IMR-90 (cell line): ENCODE measurements at regions not wholly inside any gene's neighbourhood (a gene's known extent, or its start where the extent isn't known, plus 50 kb on each side); places are given as distances from the start of the nearest gene placed in this dataset.

ENCODE experiments used
- FOS ChIP-seq: fragments of 150-350 bp; IDR thresholded peaks from 2 replicates; pipeline ENCODE4 v1.6.1; 2016; ENCODE audit warnings: low read depth, low read length
- POLR2A ChIP-seq: IDR thresholded peaks from 2 replicates; pipeline ENCODE4 v1.6.1; 2012; ENCODE audit warnings: mild to moderate bottlenecking, low read depth, low read length
- TF ChIP-seq, protein P1 (sequence below): conservative IDR thresholded peaks from 2 replicates; pipeline ENCODE4 v1.5.1; 2012; ENCODE audit warnings: mild to moderate bottlenecking, low read depth, low read length, improper control_type of control experiment

DNA sequence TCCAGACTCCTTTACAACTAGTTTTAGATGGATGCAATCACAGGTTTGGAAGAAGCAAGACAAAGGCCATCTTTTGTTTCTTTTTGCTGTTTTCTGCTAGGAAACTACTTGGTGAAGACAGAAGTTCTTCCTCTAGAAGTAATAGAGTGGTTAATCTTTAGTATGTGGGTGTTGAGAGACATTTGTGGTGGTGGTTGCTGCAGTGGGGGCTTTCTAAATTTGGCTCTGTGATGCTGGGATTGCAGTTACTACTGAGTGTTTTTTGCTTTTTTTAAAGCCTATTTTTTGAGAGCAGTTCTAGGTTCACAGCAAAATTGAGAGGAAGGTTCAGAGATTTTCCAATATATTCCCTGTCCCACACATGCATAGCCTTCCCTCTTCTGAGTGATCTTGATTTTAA is 120.0 kb downstream of the AASDHPPT start:
- TF ChIP-seq, protein P1, sequence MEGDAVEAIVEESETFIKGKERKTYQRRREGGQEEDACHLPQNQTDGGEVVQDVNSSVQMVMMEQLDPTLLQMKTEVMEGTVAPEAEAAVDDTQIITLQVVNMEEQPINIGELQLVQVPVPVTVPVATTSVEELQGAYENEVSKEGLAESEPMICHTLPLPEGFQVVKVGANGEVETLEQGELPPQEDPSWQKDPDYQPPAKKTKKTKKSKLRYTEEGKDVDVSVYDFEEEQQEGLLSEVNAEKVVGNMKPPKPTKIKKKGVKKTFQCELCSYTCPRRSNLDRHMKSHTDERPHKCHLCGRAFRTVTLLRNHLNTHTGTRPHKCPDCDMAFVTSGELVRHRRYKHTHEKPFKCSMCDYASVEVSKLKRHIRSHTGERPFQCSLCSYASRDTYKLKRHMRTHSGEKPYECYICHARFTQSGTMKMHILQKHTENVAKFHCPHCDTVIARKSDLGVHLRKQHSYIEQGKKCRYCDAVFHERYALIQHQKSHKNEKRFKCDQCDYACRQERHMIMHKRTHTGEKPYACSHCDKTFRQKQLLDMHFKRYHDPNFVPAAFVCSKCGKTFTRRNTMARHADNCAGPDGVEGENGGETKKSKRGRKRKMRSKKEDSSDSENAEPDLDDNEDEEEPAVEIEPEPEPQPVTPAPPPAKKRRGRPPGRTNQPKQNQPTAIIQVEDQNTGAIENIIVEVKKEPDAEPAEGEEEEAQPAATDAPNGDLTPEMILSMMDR: no peak
- TF ChIP-seq FOS (no peak), POLR2A (no peak)
